ENCODE measurements at regions not wholly inside any gene's neighbourhood (a gene's known extent, or its start where the extent isn't known, plus 50 kb on each side); places are given as distances from the start of the nearest gene placed in this dataset.

- DNase-seq, result no peak
- no peak overlapping the region for H3K9ac ChIP-seq (ENCODE audit: insufficient read depth, low read length, poor library complexity, severe bottlenecking)
- no peaks in the 10 kb centered on the region for H3K9me3 ChIP-seq (replicated peaks in 1 of 2; ENCODE audit: control insufficient read depth in 1 of 2, insufficient read depth in 1 of 2, low read length in 2 of 2)
- H3K79me2 ChIP-seq (ENCODE audit: insufficient read depth, low read length), result no peaks in the 10 kb centered on the region
- no peaks in the 10 kb centered on the region for H3K27me3 ChIP-seq (ENCODE audit: control insufficient read depth in 2 of 2, insufficient read depth in 2 of 2, low read length in 2 of 2)
- no peaks in the 10 kb centered on the region for H3K4me1 Mint-ChIP-seq
- H3K27ac ChIP-seq (ENCODE audit: low read depth in 1 of 2, low read length in 2 of 2), result no peak overlapping the region
- no peaks in the 10 kb centered on the region for H3K27me3 Mint-ChIP-seq (ENCODE audit: low read depth in 3 of 3)
- H3K36me3 Mint-ChIP-seq, result no peaks in the 10 kb centered on the region
- H4K20me1 ChIP-seq (ENCODE audit: insufficient read depth, low read length), result no peaks in the 10 kb centered on the region
- H3K4me3 ChIP-seq (replicated peaks in 1 of 3; ENCODE audit: low read depth in 2 of 3, low read length in 3 of 3), result no peak overlapping the region
- 93% methylated on average over 2 of the region's 3 CpGs for WGBS (ENCODE audit: insufficient coverage)
- no peak overlapping the region for H3K27ac Mint-ChIP-seq
- H3K4me2 ChIP-seq (replicated peaks; ENCODE audit: extremely low read depth, low read length, poor library complexity, severe bottlenecking), result no peak overlapping the region
- peaks cover 0 to 3% (median 0%) of the 10 kb centered on the region in 7 donors for H3K9me3 Mint-ChIP-seq
- no peak for TF ChIP-seq CTCF (IDR thresholded peaks at IDR 0.05)
- no peak overlapping the region for H2AFZ ChIP-seq (ENCODE audit: insufficient read depth, low read depth, low read length, poor library complexity, severe bottlenecking)
- H3K36me3 ChIP-seq (replicated peaks in 1 of 2; ENCODE audit: control insufficient read depth in 1 of 2, insufficient read depth in 2 of 2, low read length in 2 of 2), result no peaks in the 10 kb centered on the region
- no peak overlapping the region for H3K4me3 Mint-ChIP-seq
- intact Hi-C loops (cut with micrococcal nuclease), result no loop called here
- H3K4me1 ChIP-seq (ENCODE audit: control insufficient read depth in 1 of 2, insufficient read depth in 2 of 2, low read length in 2 of 2), result no peaks in the 10 kb centered on the region
These were observed 129.6 kb upstream of the TLL1 start for GRCh38 chr4:165743422-165743821.

- Histone ChIP-seq H3K79me2 (ENCODE audit: insufficient read depth, low read length) (no peaks in the 10 kb centered on the region), H3K27me3 (ENCODE audit: control insufficient read depth in 2 of 2, insufficient read depth in 2 of 2, low read length in 2 of 2) (no peaks in the 10 kb centered on the region), H3K27ac (ENCODE audit: low read depth in 1 of 2, low read length in 2 of 2) (no peak overlapping the region), H3K9me3 (replicated peaks in 1 of 2; ENCODE audit: control insufficient read depth in 1 of 2, insufficient read depth in 1 of 2, low read length in 2 of 2) (no peaks in the 10 kb centered on the region), H3K36me3 (replicated peaks in 1 of 2; ENCODE audit: control insufficient read depth in 1 of 2, insufficient read depth in 2 of 2, low read length in 2 of 2) (no peaks in the 10 kb centered on the region), H3K4me1 (ENCODE audit: control insufficient read depth in 1 of 2, insufficient read depth in 2 of 2, low read length in 2 of 2) (no peaks in the 10 kb centered on the region), H3K4me3 (replicated peaks in 1 of 3; ENCODE audit: low read depth in 2 of 3, low read length in 3 of 3) (no peak overlapping the region), H3K9ac (ENCODE audit: insufficient read depth, low read length, poor library complexity, severe bottlenecking) (no peak overlapping the region), H2AFZ (ENCODE audit: insufficient read depth, low read depth, low read length, poor library complexity, severe bottlenecking) (no peak overlapping the region), H4K20me1 (ENCODE audit: insufficient read depth, low read length) (no peaks in the 10 kb centered on the region), H3K4me2 (replicated peaks; ENCODE audit: extremely low read depth, low read length, poor library complexity, severe bottlenecking) (no peak overlapping the region)
- Mint-ChIP-seq H3K4me3 (no peak overlapping the region), H3K36me3 (no peaks in the 10 kb centered on the region), H3K27ac (no peak overlapping the region), H3K9me3 (peaks cover 0 to 6% (median 0%) of the 10 kb centered on the region in 7 donors), H3K4me1 (no peaks in the 10 kb centered on the region), H3K27me3 (ENCODE audit: low read depth in 3 of 3) (no peaks in the 10 kb centered on the region)
- no peak for TF ChIP-seq CTCF (IDR thresholded peaks at IDR 0.05)
- no CpG with 5 or more reads among the region's 1 CpG for WGBS (ENCODE audit: insufficient coverage)
- DNase-seq, result no peak
- intact Hi-C loops (cut with micrococcal nuclease), result no loop called here
These were observed 128.7 kb upstream of the TLL1 start for GRCh38 chr4:165744370-165744769.

All from CD14-positive monocyte (primary cell).